OCI-LY3 (cell line): ENCODE measurements at regions not wholly inside any gene's neighbourhood (a gene's known extent, or its start where the extent isn't known, plus 50 kb on each side); places are given as distances from the start of the nearest gene placed in this dataset.

Source experiments
- H2AFZ ChIP-seq: fragments of 200-600, 300-600 bp; shearing (Covaris generic); 2 replicates; pipeline ENCODE4 v1.6.0; 2014; ENCODE audit warnings: antibody characterized with exemption, low read depth, low read length
- H3K27ac ChIP-seq: fragments of 200-600, 300-600 bp; sonication (generic); 2 replicates; pipeline ENCODE4 v1.5.1; 2014; ENCODE audit warnings: mild to moderate bottlenecking, low read length, moderate library complexity, mixed read lengths
- H3K27me3 ChIP-seq: fragments of 200-600, 300-600 bp; sonication (generic); 2 replicates; pipeline ENCODE4 v1.6.1; 2014; ENCODE audit warnings: low read depth, low read length, mixed read lengths
- H3K36me3 ChIP-seq: fragments of 200-600, 300-600 bp; sonication (generic); replicated peaks from 2 replicates; pipeline ENCODE3; 2014; ENCODE audit warnings: low read depth, low read length, mixed read lengths
- H3K4me1 ChIP-seq: fragments of 300-600, 200-600 bp; sonication (generic); 2 replicates; pipeline ENCODE4 v1.6.1; 2014; ENCODE audit warnings: low read length, mixed read lengths
- H3K4me2 ChIP-seq: fragments of 200-600, 300-600 bp; sonication (generic); 2 replicates; pipeline ENCODE4 v1.6.1; 2014; ENCODE audit warnings: low read length, mixed read lengths
- H3K4me3 ChIP-seq: fragments of 300-600, 200-600 bp; sonication (generic); 2 replicates; pipeline ENCODE4 v1.5.1; 2014; ENCODE audit warnings: antibody characterized with exemption, mild to moderate bottlenecking, low read length, moderate library complexity
- H3K79me2 ChIP-seq: fragments of 300-600, 200-600 bp; shearing (Covaris generic); 2 replicates; pipeline ENCODE4 v1.6.1; 2014; ENCODE audit warnings: mild to moderate bottlenecking, low read length, mixed read lengths
- H3K9ac ChIP-seq: fragments of 300-600, 200-600 bp; shearing (Covaris generic); 2 replicates; pipeline ENCODE4 v1.6.0; 2014; ENCODE audit warnings: mild to moderate bottlenecking, low read length, moderate library complexity
- H3K9me3 ChIP-seq: fragments of 200-600, 300-600 bp; shearing (Covaris generic); 2 replicates; pipeline ENCODE4 v1.6.1; 2014; ENCODE audit warnings: low read length, mixed read lengths; ENCODE audit not compliant: insufficient read depth
- H4K20me1 ChIP-seq: fragments of 200-600, 300-600 bp; sonication (generic); 2 replicates; pipeline ENCODE4 v1.6.1; 2016; ENCODE audit warnings: low read length, mixed read lengths; ENCODE audit not compliant: insufficient read depth
- EZH2phosphoT487 ChIP-seq: fragments of 200-600 bp; shearing (Covaris generic); IDR thresholded peaks from 2 replicates; pipeline ENCODE4 v1.6.1; 2018; ENCODE audit warnings: antibody characterized with exemption, mixed run types, low read depth
- TF ChIP-seq, protein P1 (sequence below): fragments of 200-600, 300-600 bp; sonication (generic); IDR thresholded peaks from 2 replicates; pipeline ENCODE4 v1.5.1; 2014; ENCODE audit warnings: antibody characterized with exemption, low read length, low read depth

DNA sequence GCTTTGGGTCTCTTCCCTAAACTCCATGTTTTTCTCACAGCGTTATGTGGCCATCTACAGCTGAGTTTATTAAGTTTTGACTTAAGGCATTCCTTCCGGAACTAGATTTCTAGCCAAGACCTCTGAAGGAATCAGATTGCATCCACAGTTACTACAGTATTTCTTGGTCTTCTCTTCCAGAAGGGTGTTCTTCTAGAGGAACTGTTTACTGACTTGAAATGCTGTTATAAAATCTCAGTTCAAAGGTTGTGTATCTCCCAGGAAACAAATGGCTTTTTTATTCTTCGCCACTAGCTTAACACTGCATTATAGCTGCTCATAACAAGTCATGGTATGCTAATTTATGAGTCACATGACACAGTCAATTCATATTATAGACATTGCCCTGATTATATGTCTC lies 55.3 kb upstream of the RAD23B start:
- Histone ChIP-seq H4K20me1 (no peaks in the 10 kb centered on the region), H3K4me2 (no peak overlapping the region), H3K36me3 (no peaks in the 10 kb centered on the region), H2AFZ (no peak overlapping the region), H3K27me3 (peaks cover 52% of the 10 kb centered on the region), H3K79me2 (no peaks in the 10 kb centered on the region), H3K4me1 (no peaks in the 10 kb centered on the region), H3K27ac (no peak overlapping the region), H3K9ac (no peak overlapping the region), H3K9me3 (no peaks in the 10 kb centered on the region), H3K4me3 (no peak overlapping the region)
- no peak for TF ChIP-seq EZH2phosphoT487
- TF ChIP-seq, protein P1, sequence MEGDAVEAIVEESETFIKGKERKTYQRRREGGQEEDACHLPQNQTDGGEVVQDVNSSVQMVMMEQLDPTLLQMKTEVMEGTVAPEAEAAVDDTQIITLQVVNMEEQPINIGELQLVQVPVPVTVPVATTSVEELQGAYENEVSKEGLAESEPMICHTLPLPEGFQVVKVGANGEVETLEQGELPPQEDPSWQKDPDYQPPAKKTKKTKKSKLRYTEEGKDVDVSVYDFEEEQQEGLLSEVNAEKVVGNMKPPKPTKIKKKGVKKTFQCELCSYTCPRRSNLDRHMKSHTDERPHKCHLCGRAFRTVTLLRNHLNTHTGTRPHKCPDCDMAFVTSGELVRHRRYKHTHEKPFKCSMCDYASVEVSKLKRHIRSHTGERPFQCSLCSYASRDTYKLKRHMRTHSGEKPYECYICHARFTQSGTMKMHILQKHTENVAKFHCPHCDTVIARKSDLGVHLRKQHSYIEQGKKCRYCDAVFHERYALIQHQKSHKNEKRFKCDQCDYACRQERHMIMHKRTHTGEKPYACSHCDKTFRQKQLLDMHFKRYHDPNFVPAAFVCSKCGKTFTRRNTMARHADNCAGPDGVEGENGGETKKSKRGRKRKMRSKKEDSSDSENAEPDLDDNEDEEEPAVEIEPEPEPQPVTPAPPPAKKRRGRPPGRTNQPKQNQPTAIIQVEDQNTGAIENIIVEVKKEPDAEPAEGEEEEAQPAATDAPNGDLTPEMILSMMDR: no peak

DNA sequence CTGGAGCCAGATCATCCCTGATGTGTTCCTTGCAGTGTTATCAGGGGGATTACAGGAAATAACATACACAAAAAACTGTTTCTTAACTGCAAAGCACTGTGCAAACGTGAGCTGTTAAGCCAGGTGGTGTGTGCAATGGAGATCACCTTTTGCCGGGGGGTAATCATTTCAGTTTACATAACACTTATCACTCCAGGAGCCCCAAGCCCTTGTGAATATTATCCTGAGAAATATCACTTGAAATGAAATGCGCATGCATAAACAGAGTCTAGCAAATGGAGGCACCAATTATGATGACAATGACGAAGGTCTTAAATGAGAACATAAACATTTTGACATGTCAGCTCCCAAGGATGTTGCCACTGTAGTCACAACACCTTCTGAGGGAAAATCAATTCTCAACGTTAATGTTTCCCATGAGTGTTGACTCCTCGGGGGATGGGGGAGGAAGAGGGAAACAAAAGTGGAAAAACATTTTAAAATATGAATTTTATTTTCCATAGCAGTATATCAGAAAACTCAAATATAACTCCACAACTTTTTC lies 54.5 kb upstream of the RAD23B start:
- Histone ChIP-seq H3K27me3 (peaks cover 52% of the 10 kb centered on the region), H3K79me2 (no peaks in the 10 kb centered on the region), H3K4me3 (no peak overlapping the region), H3K9ac (no peak overlapping the region), H3K27ac (no peak overlapping the region), H3K9me3 (no peaks in the 10 kb centered on the region), H3K36me3 (no peaks in the 10 kb centered on the region), H3K4me2 (no peak overlapping the region), H3K4me1 (no peaks in the 10 kb centered on the region), H4K20me1 (no peaks in the 10 kb centered on the region), H2AFZ (no peak overlapping the region)
- no peak for TF ChIP-seq EZH2phosphoT487
- TF ChIP-seq, protein P1: no peak

- TF ChIP-seq EZH2phosphoT487: no peak
- TF ChIP-seq, protein P1: no peak
- no peak overlapping the region for H3K4me2 ChIP-seq
- H3K79me2 ChIP-seq: no peaks in the 10 kb centered on the region
- no peak overlapping the region for H3K4me3 ChIP-seq
- no peak overlapping the region for H3K27ac ChIP-seq
- no peaks in the 10 kb centered on the region for H3K36me3 ChIP-seq
- no peak overlapping the region for H3K9ac ChIP-seq
- H3K4me1 ChIP-seq: no peaks in the 10 kb centered on the region
- H3K9me3 ChIP-seq: no peaks in the 10 kb centered on the region
- no peaks in the 10 kb centered on the region for H4K20me1 ChIP-seq
- H3K27me3 ChIP-seq: peaks cover 52% of the 10 kb centered on the region
- H2AFZ ChIP-seq: no peak overlapping the region
Observed at GRCh38 chr9:107229241-107229741, 53.8 kb upstream of the RAD23B start.
